ENCODE measurements at regions not wholly inside any gene's neighbourhood (a gene's known extent, or its start where the extent isn't known, plus 50 kb on each side); places are given as distances from the start of the nearest gene placed in this dataset.
"Not testable (repeated sequence)": the region's sequence is repeated elsewhere in the genome, so short reads cannot be mapped to it uniquely, and the experiment has no call there.

GRCh38 chr21:6539688-6540087, 3981.7 kb upstream of the TPTE start:
- H3K4me3 ChIP-seq (ENCODE audit: insufficient read depth, low read depth, low read length); H4K20me1 ChIP-seq (ENCODE audit: insufficient read depth, low read length); DNase-seq (ENCODE audit: low read depth); H3K9ac ChIP-seq (ENCODE audit: low read length); H3K4me1 Mint-ChIP-seq (ENCODE audit: low read depth, unreplicated experiment); H3K79me2 ChIP-seq (ENCODE audit: insufficient read depth, low read length); H3K4me3 Mint-ChIP-seq (ENCODE audit: unreplicated experiment); H2AFZ ChIP-seq (ENCODE audit: low read depth, low read length); H3K27me3 ChIP-seq (ENCODE audit: insufficient read depth, low read length); FAIRE-seq; H3K27me3 Mint-ChIP-seq (ENCODE audit: low read depth, unreplicated experiment); H3K36me3 ChIP-seq (ENCODE audit: insufficient read depth, low read length); H3K4me2 ChIP-seq (ENCODE audit: low read length); H3K27ac Mint-ChIP-seq (ENCODE audit: unreplicated experiment); H3K9me3 Mint-ChIP-seq (ENCODE audit: unreplicated experiment); H3K27ac ChIP-seq (ENCODE audit: low read depth, low read length); H3K36me3 Mint-ChIP-seq (ENCODE audit: low read depth, unreplicated experiment); H3K9me3 ChIP-seq (ENCODE audit: insufficient read depth, low read depth, low read length); H3K4me1 ChIP-seq (ENCODE audit: insufficient read depth, low read length): not testable (repeated sequence)

- H2AFZ ChIP-seq (ENCODE audit: low read depth, low read length); H3K9ac ChIP-seq (ENCODE audit: low read length); H3K4me2 ChIP-seq (ENCODE audit: low read length); H3K9me3 ChIP-seq (ENCODE audit: insufficient read depth, low read depth, low read length); H3K4me1 Mint-ChIP-seq (ENCODE audit: low read depth, unreplicated experiment); H3K27me3 ChIP-seq (ENCODE audit: insufficient read depth, low read length); H3K27ac Mint-ChIP-seq (ENCODE audit: unreplicated experiment); H3K9me3 Mint-ChIP-seq (ENCODE audit: unreplicated experiment); DNase-seq (ENCODE audit: low read depth); H4K20me1 ChIP-seq (ENCODE audit: insufficient read depth, low read length); H3K79me2 ChIP-seq (ENCODE audit: insufficient read depth, low read length); H3K4me3 Mint-ChIP-seq (ENCODE audit: unreplicated experiment); H3K27me3 Mint-ChIP-seq (ENCODE audit: low read depth, unreplicated experiment); H3K4me3 ChIP-seq (ENCODE audit: insufficient read depth, low read depth, low read length); H3K36me3 Mint-ChIP-seq (ENCODE audit: low read depth, unreplicated experiment); H3K36me3 ChIP-seq (ENCODE audit: insufficient read depth, low read length); H3K4me1 ChIP-seq (ENCODE audit: insufficient read depth, low read length); H3K27ac ChIP-seq (ENCODE audit: low read depth, low read length); FAIRE-seq: not testable (repeated sequence)
Observed at GRCh38 chr21:6541036-6541435, 3980.3 kb upstream of the TPTE start.

- not testable (repeated sequence) for H3K4me1 Mint-ChIP-seq (ENCODE audit: low read depth, unreplicated experiment); DNase-seq (ENCODE audit: low read depth); H3K27me3 Mint-ChIP-seq (ENCODE audit: low read depth, unreplicated experiment)
Observed at GRCh38 chr21:6545288-6545687, 3976.1 kb upstream of the TPTE start.

GRCh38 chr21:6551045-6551444, 3970.3 kb upstream of the TPTE start:
- not testable (repeated sequence) for H2AFZ ChIP-seq (ENCODE audit: low read depth, low read length); H3K36me3 Mint-ChIP-seq (ENCODE audit: low read depth, unreplicated experiment); H3K79me2 ChIP-seq (ENCODE audit: insufficient read depth, low read length); H4K20me1 ChIP-seq (ENCODE audit: insufficient read depth, low read length); H3K9me3 Mint-ChIP-seq (ENCODE audit: unreplicated experiment); H3K4me1 Mint-ChIP-seq (ENCODE audit: low read depth, unreplicated experiment); H3K36me3 ChIP-seq (ENCODE audit: insufficient read depth, low read length); DNase-seq (ENCODE audit: low read depth); H3K4me1 ChIP-seq (ENCODE audit: insufficient read depth, low read length); H3K9ac ChIP-seq (ENCODE audit: low read length); H3K4me3 Mint-ChIP-seq (ENCODE audit: unreplicated experiment); H3K27me3 ChIP-seq (ENCODE audit: insufficient read depth, low read length); H3K27ac ChIP-seq (ENCODE audit: low read depth, low read length); FAIRE-seq; H3K27ac Mint-ChIP-seq (ENCODE audit: unreplicated experiment); H3K4me2 ChIP-seq (ENCODE audit: low read length); H3K4me3 ChIP-seq (ENCODE audit: insufficient read depth, low read depth, low read length); H3K27me3 Mint-ChIP-seq (ENCODE audit: low read depth, unreplicated experiment); H3K9me3 ChIP-seq (ENCODE audit: insufficient read depth, low read depth, low read length)

More at GRCh38 chr21:6545288-6545687, 3976.1 kb upstream of the TPTE start:
- not testable (repeated sequence) for H2AFZ ChIP-seq (ENCODE audit: low read depth, low read length); H3K4me1 ChIP-seq (ENCODE audit: insufficient read depth, low read length); H3K36me3 Mint-ChIP-seq (ENCODE audit: low read depth, unreplicated experiment); H3K4me2 ChIP-seq (ENCODE audit: low read length); H3K4me3 ChIP-seq (ENCODE audit: insufficient read depth, low read depth, low read length); FAIRE-seq; H3K27ac ChIP-seq (ENCODE audit: low read depth, low read length); H3K27ac Mint-ChIP-seq (ENCODE audit: unreplicated experiment); H3K27me3 ChIP-seq (ENCODE audit: insufficient read depth, low read length); H3K36me3 ChIP-seq (ENCODE audit: insufficient read depth, low read length); H3K9ac ChIP-seq (ENCODE audit: low read length); H3K9me3 Mint-ChIP-seq (ENCODE audit: unreplicated experiment); H3K9me3 ChIP-seq (ENCODE audit: insufficient read depth, low read depth, low read length); H4K20me1 ChIP-seq (ENCODE audit: insufficient read depth, low read length); H3K4me3 Mint-ChIP-seq (ENCODE audit: unreplicated experiment); H3K79me2 ChIP-seq (ENCODE audit: insufficient read depth, low read length)

GRCh38 chr21:6553505-6554376, 3967.6 kb upstream of the TPTE start:
- not testable (repeated sequence) for FAIRE-seq; H3K4me1 ChIP-seq (ENCODE audit: insufficient read depth, low read length); H3K27me3 Mint-ChIP-seq (ENCODE audit: low read depth, unreplicated experiment); DNase-seq (ENCODE audit: low read depth); H3K27ac ChIP-seq (ENCODE audit: low read depth, low read length); H3K27me3 ChIP-seq (ENCODE audit: insufficient read depth, low read length); H3K36me3 ChIP-seq (ENCODE audit: insufficient read depth, low read length); H3K4me3 Mint-ChIP-seq (ENCODE audit: unreplicated experiment); H3K4me2 ChIP-seq (ENCODE audit: low read length); H3K36me3 Mint-ChIP-seq (ENCODE audit: low read depth, unreplicated experiment); H3K79me2 ChIP-seq (ENCODE audit: insufficient read depth, low read length); H3K9me3 ChIP-seq (ENCODE audit: insufficient read depth, low read depth, low read length); H3K4me1 Mint-ChIP-seq (ENCODE audit: low read depth, unreplicated experiment); H3K27ac Mint-ChIP-seq (ENCODE audit: unreplicated experiment); H2AFZ ChIP-seq (ENCODE audit: low read depth, low read length); H3K4me3 ChIP-seq (ENCODE audit: insufficient read depth, low read depth, low read length); H3K9ac ChIP-seq (ENCODE audit: low read length); H4K20me1 ChIP-seq (ENCODE audit: insufficient read depth, low read length); H3K9me3 Mint-ChIP-seq (ENCODE audit: unreplicated experiment)

GRCh38 chr21:6554377-6554864, 3967.0 kb upstream of the TPTE start:
- not testable (repeated sequence) for H3K4me3 Mint-ChIP-seq (ENCODE audit: unreplicated experiment); H3K9ac ChIP-seq (ENCODE audit: low read length); H3K4me1 ChIP-seq (ENCODE audit: insufficient read depth, low read length); H3K79me2 ChIP-seq (ENCODE audit: insufficient read depth, low read length); H3K27me3 ChIP-seq (ENCODE audit: insufficient read depth, low read length); FAIRE-seq; H3K9me3 ChIP-seq (ENCODE audit: insufficient read depth, low read depth, low read length); H3K36me3 ChIP-seq (ENCODE audit: insufficient read depth, low read length); H2AFZ ChIP-seq (ENCODE audit: low read depth, low read length); H3K4me1 Mint-ChIP-seq (ENCODE audit: low read depth, unreplicated experiment); H3K9me3 Mint-ChIP-seq (ENCODE audit: unreplicated experiment); H3K27ac Mint-ChIP-seq (ENCODE audit: unreplicated experiment); H3K4me2 ChIP-seq (ENCODE audit: low read length); H4K20me1 ChIP-seq (ENCODE audit: insufficient read depth, low read length); H3K4me3 ChIP-seq (ENCODE audit: insufficient read depth, low read depth, low read length); H3K27me3 Mint-ChIP-seq (ENCODE audit: low read depth, unreplicated experiment); DNase-seq (ENCODE audit: low read depth); H3K27ac ChIP-seq (ENCODE audit: low read depth, low read length); H3K36me3 Mint-ChIP-seq (ENCODE audit: low read depth, unreplicated experiment)

All from astrocyte (in vitro differentiated cells and primary cell).